Mesenchymal stem cell (in vitro differentiated cells and primary cell): ENCODE measurements at regions not wholly inside any gene's neighbourhood (a gene's known extent, or its start where the extent isn't known, plus 50 kb on each side); places are given as distances from the start of the nearest gene placed in this dataset.

Experiments used
- DNase-seq: peaks from one replicate; pipeline ENCODE4 v3.0.0-alpha.2; 2013
- H2AFZ ChIP-seq: one replicate; pipeline ENCODE4 v1.6.1; 2013; ENCODE audit warnings: low read depth, mild to moderate bottlenecking, control low read depth, inconsistent platforms, low read length, moderate library complexity
- H2AK5ac ChIP-seq: 2 replicates; pipeline ENCODE4 v1.6.1; 2013; ENCODE audit warnings: low read length, moderate library complexity, mild to moderate bottlenecking, inconsistent platforms; ENCODE audit not compliant: severe bottlenecking
- H2BK120ac ChIP-seq: one replicate; pipeline ENCODE4 v1.6.1; 2013; ENCODE audit warnings: low read depth, mild to moderate bottlenecking, inconsistent platforms, low read length, moderate library complexity
- H2BK12ac ChIP-seq, 2 experiments: one replicate each; pipeline ENCODE4 v1.6.1; 2013; ENCODE audit warnings: inconsistent platforms in 2 of 2, low read length in 2 of 2, mild to moderate bottlenecking in 2 of 2, moderate library complexity in 2 of 2, control low read depth in 1 of 2
- H2BK15ac ChIP-seq: one replicate; pipeline ENCODE4 v1.6.1; 2013; ENCODE audit warnings: mild to moderate bottlenecking, low read depth, inconsistent platforms; ENCODE audit not compliant: poor library complexity, severe bottlenecking
- H2BK5ac ChIP-seq: 2 replicates; pipeline ENCODE4 v1.6.1; 2013; ENCODE audit warnings: low read depth, mild to moderate bottlenecking, low read length, control low read depth, inconsistent platforms; ENCODE audit not compliant: poor library complexity, severe bottlenecking
- H3K14ac ChIP-seq, 2 experiments: one replicate each; pipeline ENCODE4 v1.6.1; 2013; ENCODE audit warnings: inconsistent platforms in 2 of 2, low read length in 2 of 2, control low read depth in 1 of 2, mild to moderate bottlenecking in 1 of 2, moderate library complexity in 1 of 2
- H3K18ac ChIP-seq, 2 experiments: one replicate each; pipeline ENCODE4 v1.6.1; 2013; ENCODE audit warnings: inconsistent platforms in 2 of 2, low read length in 2 of 2, control low read depth in 1 of 2, low read depth in 1 of 2, mild to moderate bottlenecking in 1 of 2
- H3K23ac ChIP-seq, 2 experiments: one replicate each; pipeline ENCODE4 v1.6.1; 2013; ENCODE audit warnings: inconsistent platforms in 2 of 2, low read length in 2 of 2, mild to moderate bottlenecking in 2 of 2, moderate library complexity in 2 of 2, control low read depth in 1 of 2
- H3K27ac ChIP-seq: 2 replicates; pipeline ENCODE4 v1.5.1; 2013; ENCODE audit warnings: mild to moderate bottlenecking, moderate library complexity, low read length, control low read depth, inconsistent platforms; ENCODE audit not compliant: poor library complexity, severe bottlenecking
- H3K27me3 ChIP-seq, 2 experiments: 2 replicates each; pipeline versions ENCODE4 v1.6.1 to v1.7.0; 2013; ENCODE audit warnings: low read length in 2 of 2, mild to moderate bottlenecking in 2 of 2, moderate library complexity in 2 of 2, control low read depth in 1 of 2, inconsistent platforms in 1 of 2; ENCODE audit not compliant: control insufficient read depth in 1 of 2, insufficient read depth in 1 of 2
- H3K36me3 ChIP-seq, 2 experiments: 2 replicates each; pipeline versions ENCODE4 v1.6.1 to v1.7.0; 2013; ENCODE audit warnings: low read length in 2 of 2, control low read depth in 1 of 2, inconsistent platforms in 1 of 2, low read depth in 1 of 2, mild to moderate bottlenecking in 1 of 2; ENCODE audit not compliant: insufficient read depth in 2 of 2, control insufficient read depth in 1 of 2
- H3K4ac ChIP-seq, 2 experiments: one replicate each; pipeline ENCODE4 v1.6.1; 2013; ENCODE audit warnings: inconsistent platforms in 2 of 2, low read length in 2 of 2, mild to moderate bottlenecking in 2 of 2, moderate library complexity in 2 of 2, control low read depth in 1 of 2, low read depth in 1 of 2
- H3K4me1 ChIP-seq: 2 replicates; pipeline ENCODE4 v1.6.1; 2013; ENCODE audit warnings: low read depth, low read length, control low read depth; ENCODE audit not compliant: control insufficient read depth, insufficient read depth
- H3K4me2 ChIP-seq: 2 replicates; pipeline ENCODE4 v1.6.1; 2013; ENCODE audit warnings: low read length, mild to moderate bottlenecking, inconsistent platforms; ENCODE audit not compliant: poor library complexity, severe bottlenecking
- H3K4me3 ChIP-seq, 2 experiments: 2 replicates each; pipeline versions ENCODE4 v1.5.1 to v1.7.0; 2013; ENCODE audit warnings: low read length in 2 of 2, mild to moderate bottlenecking in 2 of 2, control low read depth in 1 of 2, low read depth in 1 of 2; ENCODE audit not compliant: insufficient read depth in 1 of 2
- H3K79me1 ChIP-seq: replicated peaks from 2 replicates; pipeline ENCODE4 v1.6.1; 2013; ENCODE audit warnings: mild to moderate bottlenecking, control low read depth, low read length, inconsistent platforms; ENCODE audit not compliant: poor library complexity, severe bottlenecking
- H3K9ac ChIP-seq: 2 replicates; pipeline ENCODE4 v1.7.0; 2013; ENCODE audit warnings: mild to moderate bottlenecking, low read length, moderate library complexity
- H3K9me3 ChIP-seq: 2 replicates; pipeline ENCODE4 v1.7.0; 2013; ENCODE audit warnings: mild to moderate bottlenecking, low read length; ENCODE audit not compliant: control insufficient read depth
- H4K8ac ChIP-seq: one replicate; pipeline ENCODE4 v1.6.1; 2013; ENCODE audit warnings: inconsistent platforms, mild to moderate bottlenecking, low read length, moderate library complexity
- H4K91ac ChIP-seq: one replicate; pipeline ENCODE4 v1.6.1; 2013; ENCODE audit warnings: mild to moderate bottlenecking, low read length, inconsistent platforms
- WGBS: methylation state at CpG from one replicate; pipeline ENCODE4 v1.1.7; 2013; ENCODE audit warnings: mixed read lengths; 5-methylcytosine and 5-hydroxymethylcytosine counted together

GRCh38 chr11:28559492-28559891 is 451.3 kb downstream of the METTL15 start:
- H3K4me3 ChIP-seq = no peak overlapping the region
- no peak overlapping the region for H2BK12ac ChIP-seq
- H3K27me3 ChIP-seq = no peaks in the 10 kb centered on the region
- H3K9me3 ChIP-seq = no peaks in the 10 kb centered on the region
- H3K9ac ChIP-seq = no peak overlapping the region
- H2BK5ac ChIP-seq = no peak overlapping the region
- H3K4me2 ChIP-seq = no peak overlapping the region
- H2BK15ac ChIP-seq = no peak overlapping the region
- H4K91ac ChIP-seq = no peak overlapping the region
- no peaks in the 10 kb centered on the region for H3K4me1 ChIP-seq
- peak; percentile 6 for DNase-seq
- no peak overlapping the region for H2BK120ac ChIP-seq
- H3K79me1 ChIP-seq = no peaks in the 10 kb centered on the region
- no peak overlapping the region for H3K14ac ChIP-seq
- no peak overlapping the region for H2AK5ac ChIP-seq
- H3K36me3 ChIP-seq = no peaks in the 10 kb centered on the region
- 47% methylated on average over 5 of the region's 5 CpGs for WGBS
- no peak overlapping the region for H3K27ac ChIP-seq
- H3K23ac ChIP-seq = no peak overlapping the region
- no peak overlapping the region for H4K8ac ChIP-seq
- no peak overlapping the region for H3K18ac ChIP-seq
- H3K4ac ChIP-seq = no peak overlapping the region
- H2AFZ ChIP-seq = peak overlapping the region; percentile 39

GRCh38 chr11:28547321-28547741 is 439.1 kb downstream of the METTL15 start:
- H3K18ac ChIP-seq = no peak overlapping the region
- H2BK15ac ChIP-seq = no peak overlapping the region
- H4K91ac ChIP-seq = no peak overlapping the region
- H4K8ac ChIP-seq = peak overlapping the region; percentile 41
- no peak overlapping the region for H3K14ac ChIP-seq
- no peaks in the 10 kb centered on the region for H3K79me1 ChIP-seq
- H2BK12ac ChIP-seq = no peak overlapping the region
- H3K27me3 ChIP-seq = no peaks in the 10 kb centered on the region
- H3K4me3 ChIP-seq = no peak overlapping the region
- H3K23ac ChIP-seq = no peak overlapping the region
- no peak overlapping the region for H2BK5ac ChIP-seq
- no peak overlapping the region for H3K4ac ChIP-seq
- H3K27ac ChIP-seq = no peak overlapping the region
- H3K4me2 ChIP-seq = no peak overlapping the region
- 46% methylated on average over 2 of the region's 4 CpGs for WGBS
- no peak overlapping the region for H3K9ac ChIP-seq
- H2AK5ac ChIP-seq = no peak overlapping the region
- no peak overlapping the region for H2AFZ ChIP-seq
- DNase-seq = no peak
- no peaks in the 10 kb centered on the region for H3K9me3 ChIP-seq
- H2BK120ac ChIP-seq = no peak overlapping the region
- H3K4me1 ChIP-seq = no peaks in the 10 kb centered on the region
- H3K36me3 ChIP-seq = no peaks in the 10 kb centered on the region

- Histone ChIP-seq H2BK120ac (no peak overlapping the region), H4K91ac (no peak overlapping the region), H3K14ac (no peak overlapping the region), H2BK12ac (no peak overlapping the region), H4K8ac (no peak overlapping the region), H3K4me1 (no peaks in the 10 kb centered on the region), H2AFZ (no peak overlapping the region), H3K4ac (no peak overlapping the region), H3K4me2 (no peak overlapping the region), H3K9me3 (no peaks in the 10 kb centered on the region), H2BK5ac (no peak overlapping the region), H3K79me1 (no peaks in the 10 kb centered on the region), H3K23ac (no peak overlapping the region), H3K4me3 (no peak overlapping the region), H3K36me3 (no peaks in the 10 kb centered on the region), H3K27ac (no peak overlapping the region), H2BK15ac (no peak overlapping the region), H3K9ac (no peak overlapping the region), H2AK5ac (no peak overlapping the region), H3K27me3 (no peaks in the 10 kb centered on the region), H3K18ac (no peak overlapping the region)
- DNase-seq = no peak
- WGBS = no CpG with 5 or more reads among the region's 1 CpG
Measured at GRCh38 chr11:28545536-28545935, 437.3 kb downstream of the METTL15 start.

GRCh38 chr11:28542561-28542960 is 434.4 kb downstream of the METTL15 start:
- no peaks in the 10 kb centered on the region for H3K79me1 ChIP-seq
- no peak overlapping the region for H2AK5ac ChIP-seq
- no peak overlapping the region for H4K91ac ChIP-seq
- no peaks in the 10 kb centered on the region for H3K4me1 ChIP-seq
- no peak overlapping the region for H2AFZ ChIP-seq
- no peak overlapping the region for H2BK12ac ChIP-seq
- H3K4me2 ChIP-seq = no peak overlapping the region
- H2BK5ac ChIP-seq = no peak overlapping the region
- H3K9me3 ChIP-seq = no peaks in the 10 kb centered on the region
- no peak overlapping the region for H4K8ac ChIP-seq
- no peak overlapping the region for H3K4ac ChIP-seq
- H3K9ac ChIP-seq = no peak overlapping the region
- H3K27me3 ChIP-seq = no peaks in the 10 kb centered on the region
- H2BK120ac ChIP-seq = no peak overlapping the region
- no peak overlapping the region for H3K14ac ChIP-seq
- 84% methylated on average over 1 of the region's 1 CpG for WGBS
- no peaks in the 10 kb centered on the region for H3K36me3 ChIP-seq
- H3K27ac ChIP-seq = no peak overlapping the region
- DNase-seq = no peak
- no peak overlapping the region for H2BK15ac ChIP-seq
- no peak overlapping the region for H3K4me3 ChIP-seq
- H3K18ac ChIP-seq = no peak overlapping the region
- H3K23ac ChIP-seq = no peak overlapping the region
